ENCODE measurements at regions not wholly inside any gene's neighbourhood (a gene's known extent, or its start where the extent isn't known, plus 50 kb on each side); places are given as distances from the start of the nearest gene placed in this dataset.
"Not testable (repeated sequence)": the region's sequence is repeated elsewhere in the genome, so short reads cannot be mapped to it uniquely, and the experiment has no call there.

DNA sequence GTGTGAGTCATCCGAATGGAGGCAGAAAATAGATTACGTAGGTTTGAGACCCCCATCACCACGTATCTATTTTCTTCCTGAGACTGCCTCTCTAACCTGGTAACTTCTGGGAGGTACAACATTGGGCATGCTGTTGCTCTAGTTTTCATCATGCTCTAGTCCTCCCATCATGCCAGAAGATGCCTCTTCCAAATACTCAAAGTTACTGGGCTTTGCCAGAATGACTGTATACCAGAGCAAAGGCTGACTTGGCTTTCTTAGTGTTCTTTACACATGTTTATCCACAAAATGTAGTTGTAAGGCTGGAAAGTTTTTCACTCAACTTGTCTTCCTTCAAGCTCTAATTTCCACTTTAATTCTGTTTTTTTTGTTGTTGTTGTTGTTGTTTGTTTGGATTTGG is 370.5 kb downstream of the MDFIC start:
- no peak for DNase-seq (ENCODE audit: low read depth)
- in situ Hi-C loops (cut with HindIII; ENCODE audit: low pct_unique_long_range_greater_than_20kb, low sequenced_read_pairs) = no loop called here

- in situ Hi-C loops (cut with HindIII; ENCODE audit: low pct_unique_long_range_greater_than_20kb, low sequenced_read_pairs) = no loop called here
- DNase-seq (ENCODE audit: low read depth) = no peak
Observed at GRCh38 chr7:115289971-115290370, 368.1 kb downstream of the MDFIC start.

- no peak for DNase-seq (ENCODE audit: low read depth)
- in situ Hi-C loops (cut with HindIII; ENCODE audit: low pct_unique_long_range_greater_than_20kb, low sequenced_read_pairs) = no loop called here
Observed at GRCh38 chr7:115276791-115277190, 354.9 kb downstream of the MDFIC start.

DNA sequence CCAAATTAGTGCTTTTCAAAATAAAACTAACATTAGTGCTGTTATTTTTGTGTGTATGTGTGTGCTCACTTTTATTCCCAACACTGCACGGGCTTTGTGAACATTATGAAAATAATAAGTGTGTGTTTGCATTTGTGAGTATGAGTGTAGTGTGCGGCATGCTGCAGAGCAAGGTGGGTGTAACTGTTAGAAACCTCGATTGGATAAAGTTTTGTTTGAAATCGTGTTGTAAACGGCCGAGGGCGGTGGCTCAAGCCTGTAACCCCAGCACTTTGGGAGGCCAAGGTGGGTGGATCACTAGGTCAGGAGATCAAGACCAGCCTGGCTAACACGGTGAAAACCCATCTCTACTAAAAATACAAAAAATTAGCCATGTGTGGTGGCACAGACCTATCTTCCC is 352.0 kb downstream of the MDFIC start:
- DNase-seq (ENCODE audit: low read depth); in situ Hi-C loops (cut with HindIII; ENCODE audit: low pct_unique_long_range_greater_than_20kb, low sequenced_read_pairs): not testable (repeated sequence)

GRCh38 chr7:115273139-115273772 is 351.4 kb downstream of the MDFIC start:
- no peak for DNase-seq (ENCODE audit: low read depth)
- in situ Hi-C loops (cut with HindIII; ENCODE audit: low pct_unique_long_range_greater_than_20kb, low sequenced_read_pairs) = no loop called here

DNA sequence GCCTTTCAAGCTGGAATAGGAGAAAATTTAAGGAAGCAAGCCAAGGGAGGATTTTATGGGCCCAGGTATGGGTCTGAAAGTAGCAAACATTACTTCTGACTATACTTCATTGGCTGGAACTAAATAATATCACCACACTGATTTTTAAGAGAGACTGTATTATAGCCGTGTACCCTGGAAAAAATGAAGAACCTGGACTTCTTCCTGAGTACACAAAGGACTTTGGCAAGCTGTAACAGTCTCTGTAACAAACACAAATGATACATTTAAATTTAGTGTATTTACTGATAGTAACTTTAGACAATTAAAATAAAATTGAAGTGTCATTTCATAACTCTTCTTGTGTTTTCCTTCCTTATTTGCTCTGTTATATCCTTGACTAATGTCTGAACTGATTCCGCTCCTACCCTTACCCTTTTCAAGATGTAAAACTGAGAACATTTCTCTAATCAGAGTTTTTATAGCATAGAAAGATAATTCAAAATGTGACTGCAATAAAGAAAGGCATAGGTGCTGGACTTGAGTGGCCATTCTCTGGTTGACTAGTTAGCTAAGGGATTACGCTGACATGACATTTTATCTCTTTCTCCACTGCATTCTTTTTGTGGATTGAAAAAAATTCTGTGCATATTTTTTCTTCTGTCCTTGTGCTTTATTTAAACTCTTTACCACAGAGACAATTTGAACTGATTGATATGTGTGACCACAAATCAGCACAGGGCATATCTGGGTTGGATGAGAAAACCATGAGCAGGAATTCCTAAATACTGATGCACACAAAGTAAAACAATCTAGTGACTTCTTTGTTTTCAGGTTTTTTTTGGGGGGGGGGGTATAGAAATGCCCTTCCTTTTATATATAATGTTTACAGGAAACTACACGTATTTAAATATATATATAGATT is 349.7 kb downstream of the MDFIC start:
- no peak for DNase-seq (ENCODE audit: low read depth)
- in situ Hi-C loops (cut with HindIII; ENCODE audit: low pct_unique_long_range_greater_than_20kb, low sequenced_read_pairs) = no loop called here

GRCh38 chr7:115269486-115269885 is 347.6 kb downstream of the MDFIC start:
- in situ Hi-C loops (cut with HindIII; ENCODE audit: low pct_unique_long_range_greater_than_20kb, low sequenced_read_pairs) = no loop called here

DNA sequence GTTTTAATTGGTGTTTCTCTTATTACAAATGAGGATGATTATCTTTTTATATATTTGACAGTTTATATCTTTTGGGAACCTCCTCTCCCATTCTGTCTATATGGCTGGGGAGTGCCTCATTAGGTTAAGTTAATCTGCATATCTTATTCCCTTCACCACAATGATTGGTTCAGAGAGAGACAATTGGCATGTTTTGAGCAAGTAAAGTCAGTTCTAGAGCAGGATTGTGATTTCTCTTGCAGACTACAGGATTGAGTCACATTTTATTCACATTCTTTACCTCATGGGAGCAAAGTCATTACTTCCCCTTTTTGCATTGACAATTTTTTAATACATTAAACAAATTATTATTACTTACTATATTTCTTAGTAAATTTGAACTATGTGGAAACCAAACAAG is 345.6 kb downstream of the MDFIC start:
- in situ Hi-C loops (cut with HindIII; ENCODE audit: low pct_unique_long_range_greater_than_20kb, low sequenced_read_pairs) = no loop called here
- no peak for DNase-seq (ENCODE audit: low read depth)

More at GRCh38 chr7:115269486-115269885, 347.6 kb downstream of the MDFIC start:
- no peak for DNase-seq (ENCODE audit: low read depth)

GRCh38 chr7:115260381-115260780 is 338.5 kb downstream of the MDFIC start:
- in situ Hi-C loops (cut with HindIII; ENCODE audit: low pct_unique_long_range_greater_than_20kb, low sequenced_read_pairs) = no loop called here
- no peak for DNase-seq (ENCODE audit: low read depth)

GRCh38 chr7:115252461-115252860 is 330.6 kb downstream of the MDFIC start:
- in situ Hi-C loops (cut with HindIII; ENCODE audit: low pct_unique_long_range_greater_than_20kb, low sequenced_read_pairs) = no loop called here
- DNase-seq (ENCODE audit: low read depth) = no peak

- in situ Hi-C loops (cut with HindIII; ENCODE audit: low pct_unique_long_range_greater_than_20kb, low sequenced_read_pairs) = no loop called here
- DNase-seq (ENCODE audit: low read depth) = no peak
Observed at GRCh38 chr7:115249080-115249479, 327.2 kb downstream of the MDFIC start.

- in situ Hi-C loops (cut with HindIII; ENCODE audit: low pct_unique_long_range_greater_than_20kb, low sequenced_read_pairs) = no loop called here
- no peak for DNase-seq (ENCODE audit: low read depth)
Observed at GRCh38 chr7:115241151-115241550, 319.3 kb downstream of the MDFIC start.

DNA sequence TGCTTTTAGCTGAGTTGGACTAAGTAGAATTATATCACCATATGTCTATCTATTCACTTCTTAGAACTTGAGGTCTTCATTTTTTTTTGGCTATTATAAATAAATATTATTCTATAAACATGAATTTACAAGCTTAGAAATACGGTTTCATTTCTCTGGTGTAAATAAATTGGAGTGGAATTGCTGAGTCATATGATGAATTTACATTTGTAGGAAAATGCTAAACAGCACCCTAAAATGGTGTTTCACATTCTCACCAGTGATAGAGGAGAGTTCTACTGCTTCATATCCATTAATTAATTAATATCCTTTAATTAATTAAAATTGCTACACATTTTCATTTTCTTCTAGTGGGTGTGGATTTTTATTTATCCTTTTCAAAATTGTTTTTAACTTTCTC is 318.3 kb downstream of the MDFIC start:
- DNase-seq (ENCODE audit: low read depth) = no peak
- in situ Hi-C loops (cut with HindIII; ENCODE audit: low pct_unique_long_range_greater_than_20kb, low sequenced_read_pairs) = no loop called here

- in situ Hi-C loops (cut with HindIII; ENCODE audit: low pct_unique_long_range_greater_than_20kb, low sequenced_read_pairs) = no loop called here
- DNase-seq (ENCODE audit: low read depth) = no peak
Observed at GRCh38 chr7:115235075-115235474, 313.2 kb downstream of the MDFIC start.

DNA sequence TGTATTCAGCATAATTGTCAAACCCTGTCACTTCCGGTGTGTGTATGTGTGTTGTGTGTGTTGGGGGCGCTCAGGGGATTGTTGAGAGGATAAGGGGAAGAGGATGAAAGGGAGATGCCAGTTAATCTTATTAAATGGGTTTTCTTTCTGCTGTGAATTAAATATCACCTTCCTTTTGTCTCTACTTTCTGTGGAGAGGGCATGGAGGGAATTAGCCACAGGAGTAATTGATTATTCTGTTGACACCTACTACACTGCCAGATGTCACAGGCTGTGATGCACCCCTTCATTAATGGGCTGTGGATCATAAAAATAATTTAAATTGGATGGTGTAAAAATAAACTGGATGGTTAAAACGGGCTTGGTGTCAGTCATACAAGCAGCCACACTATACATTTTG is 311.9 kb downstream of the MDFIC start:
- in situ Hi-C loops (cut with HindIII; ENCODE audit: low pct_unique_long_range_greater_than_20kb, low sequenced_read_pairs) = no loop called here
- DNase-seq (ENCODE audit: low read depth) = no peak

GRCh38 chr7:115232041-115232440 is 310.1 kb downstream of the MDFIC start:
- DNase-seq (ENCODE audit: low read depth) = no peak
- in situ Hi-C loops (cut with HindIII; ENCODE audit: low pct_unique_long_range_greater_than_20kb, low sequenced_read_pairs) = no loop called here

DNA sequence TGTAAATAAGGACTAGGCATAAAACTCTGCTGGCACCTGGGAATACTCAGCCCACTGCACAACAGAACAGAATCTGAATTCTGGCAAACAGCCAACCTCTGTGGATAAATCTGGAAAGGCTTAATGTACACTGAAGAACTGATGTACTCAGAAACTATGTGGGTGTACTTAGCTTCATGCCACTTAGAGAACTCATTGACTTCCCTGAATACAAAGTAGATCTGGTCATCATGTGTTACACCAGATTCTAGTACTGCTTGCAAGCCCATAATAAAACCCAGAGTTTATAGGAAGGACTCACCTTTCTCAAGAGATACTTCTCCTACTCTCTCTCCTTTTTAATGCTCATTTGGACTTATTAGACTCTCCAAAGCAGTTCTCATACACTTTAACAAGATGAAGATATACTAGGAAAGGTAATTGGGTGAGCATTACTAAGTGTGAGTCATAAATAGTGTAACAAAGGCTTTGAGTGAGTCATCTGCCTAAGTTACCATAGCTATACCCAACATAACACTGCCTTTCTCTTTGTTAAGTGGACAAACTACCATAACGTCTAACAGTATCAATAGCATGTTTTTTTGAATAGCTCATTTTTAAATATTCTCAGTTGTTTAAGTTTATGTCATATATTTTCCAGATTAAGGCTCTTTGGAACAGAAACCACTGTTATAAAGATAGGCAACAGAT is 309.1 kb downstream of the MDFIC start:
- in situ Hi-C loops (cut with HindIII; ENCODE audit: low pct_unique_long_range_greater_than_20kb, low sequenced_read_pairs) = no loop called here
- peak; percentile 89 for DNase-seq (ENCODE audit: low read depth)

- in situ Hi-C loops (cut with HindIII; ENCODE audit: low pct_unique_long_range_greater_than_20kb, low sequenced_read_pairs) = no loop called here
Observed at GRCh38 chr7:115229401-115230105, 307.7 kb downstream of the MDFIC start.

More at GRCh38 chr7:115229401-115230105, 307.7 kb downstream of the MDFIC start:
- DNase-seq (ENCODE audit: low read depth) = no peak
